Endodermal cell (in vitro differentiated cells): ENCODE measurements at regions not wholly inside any gene's neighbourhood (a gene's known extent, or its start where the extent isn't known, plus 50 kb on each side); places are given as distances from the start of the nearest gene placed in this dataset.

Experiments
- DNase-seq: peaks from one replicate; pipeline ENCODE4 v3.0.0-alpha.2; 2017
- H3K27ac ChIP-seq: 2 replicates; pipeline ENCODE4 v1.5.1; 2013; ENCODE audit warnings: mild to moderate bottlenecking, low read depth, low read length, moderate library complexity
- H3K27me3 ChIP-seq: 2 replicates; pipeline ENCODE4 v1.6.1; 2013; ENCODE audit warnings: mild to moderate bottlenecking, low read length, moderate library complexity; ENCODE audit not compliant: insufficient read depth, control insufficient read depth, poor library complexity, severe bottlenecking
- H3K36me3 ChIP-seq: 2 replicates; pipeline ENCODE4 v1.7.0; 2013; ENCODE audit warnings: mild to moderate bottlenecking, low read length, moderate library complexity; ENCODE audit not compliant: control insufficient read depth, insufficient read depth
- H3K4me1 ChIP-seq: one replicate; pipeline ENCODE4 v1.7.0; 2013; ENCODE audit warnings: low read length; ENCODE audit not compliant: control insufficient read depth, insufficient read depth
- H3K4me3 ChIP-seq: 2 replicates; pipeline ENCODE4 v1.5.1; 2013; ENCODE audit warnings: mild to moderate bottlenecking, low read length, moderate library complexity
- H3K9ac ChIP-seq: 2 replicates; pipeline ENCODE4 v1.6.1; 2013; ENCODE audit warnings: mild to moderate bottlenecking, low read length, moderate library complexity; ENCODE audit not compliant: poor library complexity, severe bottlenecking; ENCODE audit errors: extremely low read depth
- H3K9me3 ChIP-seq: 2 replicates; pipeline ENCODE4 v1.6.1; 2013; ENCODE audit warnings: mild to moderate bottlenecking, low read length, moderate library complexity; ENCODE audit not compliant: control insufficient read depth
- H3K27ac Mint-ChIP-seq: 2 replicates; pipeline ENCODE4 v1.8.0; 2020; ENCODE audit warnings: mixed read lengths
- H3K27me3 Mint-ChIP-seq: 2 replicates; pipeline ENCODE4 v1.8.0; 2021; ENCODE audit warnings: mild to moderate bottlenecking, mixed read lengths; ENCODE audit not compliant: insufficient read depth
- H3K36me3 Mint-ChIP-seq: 2 replicates; pipeline ENCODE4 v1.8.0; 2020; ENCODE audit warnings: low read depth, mixed read lengths
- H3K4me1 Mint-ChIP-seq: 2 replicates; pipeline ENCODE4 v1.8.0; 2020; ENCODE audit warnings: mixed read lengths
- H3K4me3 Mint-ChIP-seq: 2 replicates; pipeline ENCODE4 v1.8.0; 2020; ENCODE audit warnings: mild to moderate bottlenecking, moderate library complexity, mixed read lengths
- H3K9me3 Mint-ChIP-seq: 2 replicates; pipeline ENCODE4 v1.8.0; 2020; ENCODE audit warnings: mild to moderate bottlenecking, mixed read lengths
- CTCF ChIP-seq: fragments of 200-600 bp; sonication (generic); conservative IDR thresholded peaks from 2 replicates; pipeline ENCODE4 v1.5.0; 2021; ENCODE audit warnings: antibody characterized with exemption, mild to moderate bottlenecking
- WGBS, 2 experiments: methylation state at CpG; one replicate each; pipeline versions ENCODE4 v1.1.5 to v1.1.7; 2013; ENCODE audit warnings: missing lambda C conversion rate in 2 of 2, mixed read lengths in 1 of 2; ENCODE audit not compliant: insufficient coverage in 1 of 2, insufficient read length in 1 of 2; 5-methylcytosine and 5-hydroxymethylcytosine counted together

GRCh38 chr12:127236491-127236890, 1030.5 kb upstream of the TMEM132C start:
- Histone ChIP-seq H3K9me3 (no peaks in the 10 kb centered on the region), H3K36me3 (no peaks in the 10 kb centered on the region), H3K9ac (no peak overlapping the region), H3K4me3 (no peak overlapping the region), H3K27ac (no peak overlapping the region), H3K4me1 (no peaks in the 10 kb centered on the region), H3K27me3 (no peaks in the 10 kb centered on the region)
- Mint-ChIP-seq H3K4me1 (no peaks in the 10 kb centered on the region), H3K27ac (no peak overlapping the region), H3K9me3 (peaks cover 6% of the 10 kb centered on the region), H3K36me3 (no peaks in the 10 kb centered on the region), H3K4me3 (no peak overlapping the region), H3K27me3 (no peaks in the 10 kb centered on the region)
- no peak for DNase-seq
- WGBS, 2 experiments, result 89 to 90% methylated on average over 2 to 4 of the region's 4 CpGs
- no peak for TF ChIP-seq CTCF

- Histone ChIP-seq H3K27ac (no peak overlapping the region), H3K9me3 (no peaks in the 10 kb centered on the region), H3K36me3 (no peaks in the 10 kb centered on the region), H3K9ac (no peak overlapping the region), H3K4me1 (no peaks in the 10 kb centered on the region), H3K27me3 (no peaks in the 10 kb centered on the region), H3K4me3 (no peak overlapping the region)
- Mint-ChIP-seq H3K4me3 (no peak overlapping the region), H3K4me1 (no peaks in the 10 kb centered on the region), H3K27me3 (no peaks in the 10 kb centered on the region), H3K27ac (no peak overlapping the region), H3K9me3 (peaks cover 1% of the 10 kb centered on the region), H3K36me3 (no peaks in the 10 kb centered on the region)
- DNase-seq, result no peak
- WGBS, 2 experiments, result 91 to 93% methylated on average over 9 of the region's 9 CpGs
- no peak for TF ChIP-seq CTCF
Observed at GRCh38 chr12:127237151-127237550, 1029.8 kb upstream of the TMEM132C start.

GRCh38 chr12:127238107-127238506, 1028.9 kb upstream of the TMEM132C start:
- Histone ChIP-seq H3K27me3 (no peaks in the 10 kb centered on the region), H3K4me1 (no peaks in the 10 kb centered on the region), H3K9me3 (no peaks in the 10 kb centered on the region), H3K4me3 (no peak overlapping the region), H3K9ac (no peak overlapping the region), H3K36me3 (no peaks in the 10 kb centered on the region), H3K27ac (no peak overlapping the region)
- 81 to 94% methylated on average over 3 of the region's 4 CpGs for WGBS, 2 experiments
- no peaks in the 10 kb centered on the region for H3K36me3 Mint-ChIP-seq
- no peak overlapping the region for H3K4me3 Mint-ChIP-seq
- H3K27me3 Mint-ChIP-seq, result no peaks in the 10 kb centered on the region
- H3K4me1 Mint-ChIP-seq, result no peaks in the 10 kb centered on the region
- no peak overlapping the region for H3K27ac Mint-ChIP-seq
- DNase-seq, result no peak
- TF ChIP-seq CTCF, result no peak
- H3K9me3 Mint-ChIP-seq, result no peaks in the 10 kb centered on the region
